Psoas muscle (tissue), 7 donors: ENCODE measurements at regions not wholly inside any gene's neighbourhood (a gene's known extent, or its start where the extent isn't known, plus 50 kb on each side); places are given as distances from the start of the nearest gene placed in this dataset.

Experiments used
- ATAC-seq, 4 donors: fragments of 200-7000 bp; cut with Tn5 transposase; one replicate each; pipeline ENCODE4 v1.9.1; 2020; ENCODE audit warnings: moderate library complexity in 3 of 4, mild to moderate bottlenecking in 2 of 4
- DNase-seq, 2 donors: peaks; one replicate each; pipeline ENCODE4 v3.0.0-alpha.2; 2020
- H3K27ac ChIP-seq: fragments of 200-600 bp; one replicate; pipeline ENCODE4 v1.8.0; 2022
- H3K27me3 ChIP-seq, 3 donors: fragments of 200-600 bp in 1 of 3; one replicate each; pipeline versions ENCODE4 v1.6.1 to v1.8.0; 2013 to 2022; ENCODE audit warnings: low read length in 2 of 3, mild to moderate bottlenecking in 2 of 3, moderate library complexity in 1 of 3; ENCODE audit not compliant: insufficient read depth in 3 of 3
- H3K36me3 ChIP-seq, 2 donors: fragments of 200-600 bp in 1 of 2; one replicate each; pipeline versions ENCODE4 v1.6.1 to v1.8.0; 2013 to 2022; ENCODE audit warnings: low read depth in 1 of 2, mild to moderate bottlenecking in 1 of 2, moderate library complexity in 1 of 2; ENCODE audit not compliant: insufficient read depth in 1 of 2
- H3K4me1 ChIP-seq: fragments of 200-600 bp; one replicate; pipeline ENCODE4 v1.8.0; 2022
- H3K4me3 ChIP-seq: fragments of 200-600 bp; one replicate; pipeline ENCODE4 v1.8.0; 2022; ENCODE audit warnings: mild to moderate bottlenecking
- H3K9me3 ChIP-seq: fragments of 200-600 bp; one replicate; pipeline ENCODE4 v1.8.0; 2022
- WGBS, 3 donors: extraction: QIAGEN DNeasy Blood & Tissue Kit; methylation state at CpG; one replicate each; pipeline versions ENCODE4 v1.1.6 to v1.1.7; 2013; 5-methylcytosine and 5-hydroxymethylcytosine counted together
- intact Hi-C, 2 donors: fragments of 100-400 bp; cut with DNase I; formaldehyde crosslinking; loops; one replicate each; pipeline versions ENCODE4 v1.11.0 to v1.14.2; 2022
- TF ChIP-seq, protein P1 (sequence below): fragments of 200-600 bp; IDR thresholded peaks from one replicate; pipeline ENCODE4 v1.8.0; 2022; ENCODE audit warnings: antibody characterized with exemption
- donor health status: healthy with polysubstance abuse.
- donor health status: DM: no; HTN: no; CAD: no; lungs with moderate emphysema.
- donor health status: Bipolar disorder and iron deficiency.
- donor health status: healthy.
- donor health status: DM: yes; HTN: yes; CAD: no.
- donor health status: DM: no; HTN: no; CAD: no.
- donor health status: DM: yes; HTN: yes; CAD: no.

DNA sequence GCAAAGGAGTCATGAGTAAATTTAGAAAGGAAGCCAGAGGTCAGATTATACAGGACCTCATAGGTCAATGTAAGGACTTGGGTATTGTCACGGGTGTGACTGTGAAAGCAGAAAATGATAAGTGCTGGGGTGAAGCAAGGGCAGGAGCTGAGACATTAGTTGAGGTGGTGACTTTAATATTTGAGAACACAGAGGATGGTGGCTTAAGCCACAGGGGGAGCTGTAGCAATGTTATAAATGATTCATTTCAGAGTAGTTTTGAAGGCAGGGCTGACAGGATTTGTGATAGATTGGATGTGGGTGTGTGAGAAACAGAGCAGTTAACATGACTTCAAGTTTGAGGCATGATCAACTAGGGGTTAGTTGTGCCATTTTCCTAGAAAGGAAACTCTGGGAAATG lies 659.9 kb downstream of the EPM2A start:
- no peaks in the 10 kb centered on the region for H3K4me1 ChIP-seq
- no peaks in the 10 kb centered on the region for H3K36me3 ChIP-seq
- DNase-seq (no peak), ATAC-seq (no peak)
- WGBS, 3 donors = 47 to 65% (median 53%) methylated on average over 1 of the region's 1 CpG
- H3K27ac ChIP-seq = no peak overlapping the region
- intact Hi-C loops = no loop called here
- H3K9me3 ChIP-seq = no peaks in the 10 kb centered on the region
- H3K27me3 ChIP-seq = no peaks in the 10 kb centered on the region
- TF ChIP-seq, protein P1, sequence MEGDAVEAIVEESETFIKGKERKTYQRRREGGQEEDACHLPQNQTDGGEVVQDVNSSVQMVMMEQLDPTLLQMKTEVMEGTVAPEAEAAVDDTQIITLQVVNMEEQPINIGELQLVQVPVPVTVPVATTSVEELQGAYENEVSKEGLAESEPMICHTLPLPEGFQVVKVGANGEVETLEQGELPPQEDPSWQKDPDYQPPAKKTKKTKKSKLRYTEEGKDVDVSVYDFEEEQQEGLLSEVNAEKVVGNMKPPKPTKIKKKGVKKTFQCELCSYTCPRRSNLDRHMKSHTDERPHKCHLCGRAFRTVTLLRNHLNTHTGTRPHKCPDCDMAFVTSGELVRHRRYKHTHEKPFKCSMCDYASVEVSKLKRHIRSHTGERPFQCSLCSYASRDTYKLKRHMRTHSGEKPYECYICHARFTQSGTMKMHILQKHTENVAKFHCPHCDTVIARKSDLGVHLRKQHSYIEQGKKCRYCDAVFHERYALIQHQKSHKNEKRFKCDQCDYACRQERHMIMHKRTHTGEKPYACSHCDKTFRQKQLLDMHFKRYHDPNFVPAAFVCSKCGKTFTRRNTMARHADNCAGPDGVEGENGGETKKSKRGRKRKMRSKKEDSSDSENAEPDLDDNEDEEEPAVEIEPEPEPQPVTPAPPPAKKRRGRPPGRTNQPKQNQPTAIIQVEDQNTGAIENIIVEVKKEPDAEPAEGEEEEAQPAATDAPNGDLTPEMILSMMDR = no peak
- H3K4me3 ChIP-seq = no peak overlapping the region

DNA sequence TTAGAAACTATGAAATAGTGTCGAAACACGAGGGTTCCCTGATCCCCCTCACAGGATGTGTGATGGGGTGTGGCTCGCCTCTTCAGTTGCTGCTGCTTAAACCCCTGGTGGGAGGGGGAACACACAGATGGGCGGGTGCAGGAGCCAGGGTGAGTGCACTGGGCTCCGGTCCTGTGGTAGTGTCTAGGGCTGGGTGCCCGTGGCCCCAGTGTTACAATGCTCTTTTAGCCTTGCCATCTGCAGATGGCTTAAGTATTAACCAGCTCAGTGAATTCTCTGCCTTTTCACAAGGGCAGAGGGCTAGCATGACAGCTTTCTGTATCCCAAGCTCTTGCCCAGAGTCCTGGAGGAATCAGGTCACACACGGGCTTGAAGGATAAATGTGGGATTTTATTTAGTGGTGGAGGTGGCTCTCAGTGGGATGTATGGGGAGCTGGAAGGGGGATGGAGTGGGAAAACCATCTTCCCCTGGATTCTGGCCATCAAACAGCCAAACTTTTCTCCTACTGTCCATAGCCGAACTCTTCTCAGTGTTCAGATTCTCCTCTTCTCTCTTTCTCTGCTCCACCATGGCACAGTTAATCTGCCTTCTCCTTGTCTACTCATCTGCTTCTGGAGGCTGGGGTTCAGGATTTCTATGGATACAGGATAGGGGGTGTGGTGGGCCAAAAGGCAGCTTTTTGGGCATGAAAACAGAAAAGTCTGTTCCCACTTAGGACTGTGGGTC lies 659.0 kb downstream of the EPM2A start:
- Histone ChIP-seq H3K4me3 (no peak overlapping the region), H3K36me3 (no peaks in the 10 kb centered on the region), H3K27ac (no peak overlapping the region), H3K4me1 (no peaks in the 10 kb centered on the region), H3K9me3 (no peaks in the 10 kb centered on the region), H3K27me3 (no peaks in the 10 kb centered on the region)
- TF ChIP-seq, protein P1 = no peak
- intact Hi-C loops = no loop called here
- no peak for DNase-seq
- no peak for ATAC-seq
- WGBS, 3 donors = 74 to 89% (median 81%) methylated on average over 8 of the region's 8 CpGs

DNA sequence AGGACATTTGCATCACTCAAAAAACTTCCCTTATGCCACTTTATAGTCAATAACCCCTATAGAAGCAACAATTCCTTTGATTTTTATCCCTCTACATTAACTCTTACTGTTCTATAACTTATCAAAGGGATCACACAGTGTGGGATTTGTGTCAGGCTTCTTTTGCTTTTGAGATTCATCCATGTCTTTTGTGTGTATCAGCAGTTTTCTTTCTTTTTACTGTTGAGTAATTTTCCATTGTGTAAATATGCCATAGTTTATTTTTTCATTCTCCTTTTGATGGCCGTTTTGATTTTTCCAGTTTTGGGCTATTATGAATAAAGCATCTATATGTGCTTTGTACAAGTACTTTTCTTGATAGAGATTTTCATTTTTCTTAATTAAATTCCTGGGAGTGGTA lies 657.9 kb downstream of the EPM2A start:
- no peak for ATAC-seq
- Histone ChIP-seq H3K9me3 (no peaks in the 10 kb centered on the region), H3K36me3 (no peaks in the 10 kb centered on the region), H3K27me3 (no peaks in the 10 kb centered on the region), H3K27ac (no peak overlapping the region), H3K4me3 (no peak overlapping the region), H3K4me1 (no peaks in the 10 kb centered on the region)
- intact Hi-C loops = no loop called here
- 82 to 94% (median 90%) methylated on average over 1 of the region's 1 CpG for WGBS, 3 donors
- no peak for DNase-seq
- TF ChIP-seq, protein P1 = no peak

DNA sequence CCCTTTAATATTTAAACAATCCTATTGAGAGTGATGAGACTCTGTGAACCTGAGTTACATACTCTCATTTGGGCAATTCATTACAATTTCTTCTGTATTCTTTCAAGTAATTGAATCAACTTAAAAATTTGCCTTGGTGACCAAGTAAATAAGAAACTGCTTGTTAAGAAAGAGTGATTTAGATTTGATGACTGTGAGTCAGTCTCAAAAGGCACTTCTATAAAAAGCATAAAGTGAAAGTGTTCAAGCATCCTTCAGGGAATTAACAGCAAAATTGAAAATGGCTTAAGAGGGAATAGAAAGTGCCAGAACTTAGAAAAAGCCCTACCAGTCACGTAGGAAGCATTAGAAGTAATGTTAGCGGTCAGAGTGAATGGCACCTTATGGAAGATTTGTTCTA lies 654.7 kb downstream of the EPM2A start:
- Histone ChIP-seq H3K4me3 (no peak overlapping the region), H3K4me1 (no peaks in the 10 kb centered on the region), H3K36me3 (no peaks in the 10 kb centered on the region), H3K9me3 (no peaks in the 10 kb centered on the region), H3K27ac (no peak overlapping the region), H3K27me3 (no peaks in the 10 kb centered on the region)
- TF ChIP-seq, protein P1 = no peak
- ATAC-seq (no peak), DNase-seq (no peak)
- intact Hi-C loops = no loop called here
- 55 to 57% (median 57%) methylated on average over 2 of the region's 2 CpGs for WGBS, 3 donors

DNA sequence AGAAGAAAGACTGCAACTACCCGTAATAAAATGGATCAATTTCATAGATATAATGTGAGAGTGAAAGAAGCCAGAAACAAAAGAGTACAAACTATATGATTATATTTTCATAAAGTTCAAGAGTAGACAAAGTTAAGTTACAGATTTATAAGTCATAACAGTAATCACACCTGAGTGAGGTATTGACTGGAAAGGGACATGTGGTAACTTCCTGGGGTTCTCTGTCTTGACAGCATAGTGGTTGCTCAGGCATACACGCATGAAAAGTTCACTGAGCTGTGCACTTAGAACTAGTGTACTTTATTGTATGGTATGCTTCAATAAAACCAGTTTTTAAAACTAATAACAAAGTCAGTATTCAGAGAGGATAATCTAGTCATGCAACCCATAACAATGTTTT lies 653.6 kb downstream of the EPM2A start:
- Histone ChIP-seq H3K27me3 (no peaks in the 10 kb centered on the region), H3K4me1 (no peaks in the 10 kb centered on the region), H3K27ac (no peak overlapping the region), H3K4me3 (no peak overlapping the region), H3K9me3 (no peaks in the 10 kb centered on the region), H3K36me3 (no peaks in the 10 kb centered on the region)
- ATAC-seq (no peak), DNase-seq (no peak)
- intact Hi-C loops = no loop called here
- TF ChIP-seq, protein P1 = no peak
- WGBS, 3 donors = 87 to 95% (median 88%) methylated on average over 2 of the region's 2 CpGs
